Peyer's patch (tissue), 4 donors: ENCODE measurements at regions not wholly inside any gene's neighbourhood (a gene's known extent, or its start where the extent isn't known, plus 50 kb on each side); places are given as distances from the start of the nearest gene placed in this dataset.

Experiments
- POLR2A ChIP-seq, 2 donors: fragments of 450-650 bp; IDR thresholded peaks; one replicate each; pipeline ENCODE4 v1.5.1; 2017; ENCODE audit warnings: antibody characterized with exemption in 2 of 2, mild to moderate bottlenecking in 2 of 2, moderate library complexity in 2 of 2
- TF ChIP-seq, protein P1 (sequence below), 6 experiments: fragments of 450-650 bp in 4 of 6; fragments of 200-600 bp in 2 of 6; sonication (generic) in 1 of 6; IDR thresholded peaks; one replicate each; pipeline ENCODE4 v1.5.1; 2017 to 2019; ENCODE audit warnings: antibody characterized with exemption in 6 of 6, mild to moderate bottlenecking in 3 of 6, moderate library complexity in 1 of 6

DNA sequence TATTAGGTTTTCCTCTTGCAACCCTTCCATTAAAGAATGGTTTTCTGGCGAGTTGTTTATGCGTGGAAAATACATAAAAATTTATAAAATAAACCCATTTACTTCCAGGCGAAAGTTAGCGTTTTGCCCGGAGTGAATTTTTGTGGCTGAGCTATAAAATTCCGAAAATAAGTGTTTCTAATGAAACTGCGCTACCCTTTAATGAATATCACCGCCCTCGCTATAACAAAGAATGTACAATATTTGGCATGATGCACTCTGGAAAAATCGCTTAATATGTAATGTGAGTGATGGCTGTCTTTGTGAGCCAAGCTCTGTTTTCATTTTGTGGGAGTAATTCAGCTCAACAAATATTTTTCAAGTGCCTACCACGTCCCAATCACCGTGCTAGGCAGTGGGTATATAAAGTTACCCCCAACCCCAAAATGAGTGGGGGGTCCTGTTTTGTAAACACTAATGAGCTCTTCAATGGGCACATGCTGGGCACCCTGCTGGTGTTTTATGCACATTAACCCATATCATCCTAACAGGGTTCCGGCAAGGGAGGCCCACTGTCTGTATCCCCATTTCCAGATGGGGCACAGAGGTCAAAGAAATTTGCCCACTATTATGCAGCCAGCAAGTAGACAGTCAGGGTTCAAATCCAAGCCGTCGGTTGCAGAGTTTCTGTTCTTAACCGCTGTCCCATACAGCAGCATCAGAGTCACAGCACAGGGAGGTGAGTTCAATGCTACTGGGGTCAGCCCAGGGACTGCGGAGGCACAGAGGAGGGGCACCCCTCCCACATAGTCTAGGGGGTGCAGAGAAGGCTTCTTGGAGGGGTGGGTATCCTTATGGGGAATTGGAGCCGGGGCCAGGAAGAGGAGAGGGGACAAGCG is 65.7 kb upstream of the STX18 start:
- TF ChIP-seq, protein P1, sequence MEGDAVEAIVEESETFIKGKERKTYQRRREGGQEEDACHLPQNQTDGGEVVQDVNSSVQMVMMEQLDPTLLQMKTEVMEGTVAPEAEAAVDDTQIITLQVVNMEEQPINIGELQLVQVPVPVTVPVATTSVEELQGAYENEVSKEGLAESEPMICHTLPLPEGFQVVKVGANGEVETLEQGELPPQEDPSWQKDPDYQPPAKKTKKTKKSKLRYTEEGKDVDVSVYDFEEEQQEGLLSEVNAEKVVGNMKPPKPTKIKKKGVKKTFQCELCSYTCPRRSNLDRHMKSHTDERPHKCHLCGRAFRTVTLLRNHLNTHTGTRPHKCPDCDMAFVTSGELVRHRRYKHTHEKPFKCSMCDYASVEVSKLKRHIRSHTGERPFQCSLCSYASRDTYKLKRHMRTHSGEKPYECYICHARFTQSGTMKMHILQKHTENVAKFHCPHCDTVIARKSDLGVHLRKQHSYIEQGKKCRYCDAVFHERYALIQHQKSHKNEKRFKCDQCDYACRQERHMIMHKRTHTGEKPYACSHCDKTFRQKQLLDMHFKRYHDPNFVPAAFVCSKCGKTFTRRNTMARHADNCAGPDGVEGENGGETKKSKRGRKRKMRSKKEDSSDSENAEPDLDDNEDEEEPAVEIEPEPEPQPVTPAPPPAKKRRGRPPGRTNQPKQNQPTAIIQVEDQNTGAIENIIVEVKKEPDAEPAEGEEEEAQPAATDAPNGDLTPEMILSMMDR (IDR thresholded peaks at IDR 0.05) = no peak
- TF ChIP-seq POLR2A (IDR thresholded peaks at IDR 0.05) = no peak
